ENCODE measurements at regions not wholly inside any gene's neighbourhood (a gene's known extent, or its start where the extent isn't known, plus 50 kb on each side); places are given as distances from the start of the nearest gene placed in this dataset.

DNA sequence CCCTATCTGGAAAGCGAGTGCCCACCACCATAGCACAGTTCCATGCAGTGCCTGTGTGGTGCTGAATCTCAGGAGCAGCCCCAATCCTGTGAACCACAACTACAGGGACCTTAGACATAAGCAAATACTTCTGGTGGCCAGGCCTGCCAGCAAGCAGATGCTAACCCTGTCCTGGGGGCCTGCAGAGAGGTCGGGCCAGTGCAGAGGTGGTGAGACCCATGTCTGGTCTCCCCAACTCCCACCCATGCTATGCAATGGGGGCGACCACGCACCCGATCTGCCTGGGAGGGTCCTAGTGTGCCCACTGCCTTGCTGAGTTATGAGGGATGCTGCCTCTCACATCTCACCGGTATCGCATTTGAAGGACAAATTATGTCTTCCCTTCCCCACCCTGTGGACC, 151.6 kb upstream of the ZNF337 start:
- TF ChIP-seq, protein P1, sequence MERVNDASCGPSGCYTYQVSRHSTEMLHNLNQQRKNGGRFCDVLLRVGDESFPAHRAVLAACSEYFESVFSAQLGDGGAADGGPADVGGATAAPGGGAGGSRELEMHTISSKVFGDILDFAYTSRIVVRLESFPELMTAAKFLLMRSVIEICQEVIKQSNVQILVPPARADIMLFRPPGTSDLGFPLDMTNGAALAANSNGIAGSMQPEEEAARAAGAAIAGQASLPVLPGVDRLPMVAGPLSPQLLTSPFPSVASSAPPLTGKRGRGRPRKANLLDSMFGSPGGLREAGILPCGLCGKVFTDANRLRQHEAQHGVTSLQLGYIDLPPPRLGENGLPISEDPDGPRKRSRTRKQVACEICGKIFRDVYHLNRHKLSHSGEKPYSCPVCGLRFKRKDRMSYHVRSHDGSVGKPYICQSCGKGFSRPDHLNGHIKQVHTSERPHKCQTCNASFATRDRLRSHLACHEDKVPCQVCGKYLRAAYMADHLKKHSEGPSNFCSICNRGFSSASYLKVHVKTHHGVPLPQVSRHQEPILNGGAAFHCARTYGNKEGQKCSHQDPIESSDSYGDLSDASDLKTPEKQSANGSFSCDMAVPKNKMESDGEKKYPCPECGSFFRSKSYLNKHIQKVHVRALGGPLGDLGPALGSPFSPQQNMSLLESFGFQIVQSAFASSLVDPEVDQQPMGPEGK (CRISPR knock-in tag; IDR thresholded peaks at IDR 0.05; ENCODE audit: borderline replicate concordance): no peak
- TF ChIP-seq RARB (CRISPR knock-in tag; IDR thresholded peaks at IDR 0.05) (no peak), OSR1 (CRISPR knock-in tag; IDR thresholded peaks at IDR 0.05) (no peak), ESRRG (CRISPR knock-in tag; IDR thresholded peaks at IDR 0.05) (no peak), ARNTL (CRISPR knock-in tag; IDR thresholded peaks at IDR 0.05; ENCODE audit: borderline replicate concordance, low read depth) (no peak), GLIS3 (CRISPR knock-in tag; IDR thresholded peaks at IDR 0.05) (no peak), PPARA (CRISPR knock-in tag; IDR thresholded peaks at IDR 0.05; ENCODE audit: borderline replicate concordance) (no peak), ZNF70 (CRISPR knock-in tag; IDR thresholded peaks at IDR 0.05) (no peak), ZFP30 (CRISPR knock-in tag; IDR thresholded peaks at IDR 0.05) (no peak), ZNF565 (CRISPR knock-in tag; conservative IDR thresholded peaks at IDR 0.05; ENCODE audit: low read depth) (no peak), ZFP3 (CRISPR knock-in tag; IDR thresholded peaks at IDR 0.05) (no peak), TCF4 (CRISPR knock-in tag; IDR thresholded peaks at IDR 0.05; ENCODE audit: borderline replicate concordance) (no peak), SNAI2 (CRISPR knock-in tag; IDR thresholded peaks at IDR 0.05) (no peak)
- TF ChIP-seq, protein P2, sequence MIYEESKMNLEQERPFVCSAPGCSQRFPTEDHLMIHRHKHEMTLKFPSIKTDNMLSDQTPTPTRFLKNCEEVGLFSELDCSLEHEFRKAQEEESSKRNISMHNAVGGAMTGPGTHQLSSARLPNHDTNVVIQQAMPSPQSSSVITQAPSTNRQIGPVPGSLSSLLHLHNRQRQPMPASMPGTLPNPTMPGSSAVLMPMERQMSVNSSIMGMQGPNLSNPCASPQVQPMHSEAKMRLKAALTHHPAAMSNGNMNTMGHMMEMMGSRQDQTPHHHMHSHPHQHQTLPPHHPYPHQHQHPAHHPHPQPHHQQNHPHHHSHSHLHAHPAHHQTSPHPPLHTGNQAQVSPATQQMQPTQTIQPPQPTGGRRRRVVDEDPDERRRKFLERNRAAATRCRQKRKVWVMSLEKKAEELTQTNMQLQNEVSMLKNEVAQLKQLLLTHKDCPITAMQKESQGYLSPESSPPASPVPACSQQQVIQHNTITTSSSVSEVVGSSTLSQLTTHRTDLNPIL (CRISPR knock-in tag; IDR thresholded peaks at IDR 0.05; ENCODE audit: low read depth): no peak

All from SK-N-SH treated with all-trans-retinoic acid at 6 μM for 48 hours (cell line).